Suppressor macrophage treated with lipopolysaccharide for 1 hour (primary cell): ENCODE measurements at regions not wholly inside any gene's neighbourhood (a gene's known extent, or its start where the extent isn't known, plus 50 kb on each side); places are given as distances from the start of the nearest gene placed in this dataset.

Source experiments
- DNase-seq, 3 donors: peaks; one replicate each; pipeline ENCODE4 v3.0.0-alpha.2; 2020 to 2022

GRCh38 chrX:6904156-6904555 is 243.4 kb upstream of the STS start:
- no peak for DNase-seq

GRCh38 chrX:6898371-6898770 is 249.1 kb upstream of the STS start:
- no peak for DNase-seq

GRCh38 chrX:6891404-6891803 is 256.1 kb upstream of the STS start:
- DNase-seq: no peak

GRCh38 chrX:6890544-6891261 is 256.8 kb upstream of the STS start:
- DNase-seq: no peak

- DNase-seq: no peak
These were observed 261.6 kb upstream of the STS start for GRCh38 chrX:6885909-6886308.

- DNase-seq: no peak
These were observed 262.1 kb upstream of the STS start for GRCh38 chrX:6885396-6885795.

GRCh38 chrX:6861456-6861855 is 286.1 kb upstream of the STS start:
- no peak for DNase-seq

GRCh38 chrX:6857749-6858148 is 289.8 kb upstream of the STS start:
- no peak for DNase-seq

GRCh38 chrX:6856471-6856870 is 291.0 kb upstream of the STS start:
- DNase-seq: no peak

GRCh38 chrX:6852869-6853268 is 294.6 kb upstream of the STS start:
- DNase-seq: no peak

GRCh38 chrX:6852121-6852520 is 295.4 kb upstream of the STS start:
- DNase-seq: no peak

- DNase-seq: no peak
These were observed 296.4 kb upstream of the STS start for GRCh38 chrX:6851140-6851539.

GRCh38 chrX:6849716-6850414 is 297.6 kb upstream of the STS start:
- DNase-seq: peak in 1 of 3 donors; percentile 3

- no peak for DNase-seq
These were observed 297.7 kb upstream of the VCX3A start for GRCh38 chrX:6832619-6833018.

GRCh38 chrX:6826856-6827255 is 291.9 kb upstream of the VCX3A start:
- no peak for DNase-seq

- DNase-seq: no peak
These were observed 286.8 kb upstream of the VCX3A start for GRCh38 chrX:6821730-6822129.

- DNase-seq: no peak
These were observed 279.0 kb upstream of the VCX3A start for GRCh38 chrX:6813836-6814370.

- no peak for DNase-seq
These were observed 277.2 kb upstream of the VCX3A start for GRCh38 chrX:6812087-6812486.

GRCh38 chrX:6810776-6811175 is 275.9 kb upstream of the VCX3A start:
- DNase-seq: no peak

- no peak for DNase-seq
These were observed 268.7 kb upstream of the VCX3A start for GRCh38 chrX:6803607-6804006.

- no peak for DNase-seq
These were observed 258.1 kb upstream of the VCX3A start for GRCh38 chrX:6793000-6793399.

GRCh38 chrX:6783912-6784311 is 249.0 kb upstream of the VCX3A start:
- no peak for DNase-seq

- no peak for DNase-seq
These were observed 247.9 kb upstream of the VCX3A start for GRCh38 chrX:6782831-6783230.
